T-helper 17 cell (primary cell): ENCODE measurements at regions not wholly inside any gene's neighbourhood (a gene's known extent, or its start where the extent isn't known, plus 50 kb on each side); places are given as distances from the start of the nearest gene placed in this dataset.
"Not testable (repeated sequence)": the region's sequence is repeated elsewhere in the genome, so short reads cannot be mapped to it uniquely, and the experiment has no call there.

Source experiments
- ATAC-seq: fragments of 150-1000 bp; cut with Tn5 transposase; 2 replicates; pipeline ENCODE4 v1.10.0; 2021; ENCODE audit warnings: mild to moderate bottlenecking, moderate library complexity
- DNase-seq, 3 donors: peaks; one replicate each; pipeline versions ENCODE4 v3.0.0 to v3.0.0-alpha.2; 2020 to 2021
- H3K9me3 ChIP-seq: one replicate; pipeline ENCODE4 v1.7.0; 2013; ENCODE audit warnings: low read length, mild to moderate bottlenecking; ENCODE audit not compliant: control insufficient read depth, poor library complexity, severe bottlenecking
- H3K27ac Mint-ChIP-seq: one replicate; pipeline ENCODE4 v1.8.0; 2022; ENCODE audit warnings: mild to moderate bottlenecking, moderate library complexity, mixed read lengths
- H3K27me3 Mint-ChIP-seq: one replicate; pipeline ENCODE4 v1.8.0; 2022; ENCODE audit warnings: mixed read lengths
- H3K36me3 Mint-ChIP-seq: one replicate; pipeline ENCODE4 v1.8.0; 2022; ENCODE audit warnings: low read depth, mixed read lengths
- H3K4me1 Mint-ChIP-seq: one replicate; pipeline ENCODE4 v1.8.0; 2022; ENCODE audit warnings: mild to moderate bottlenecking, mixed read lengths
- H3K4me3 Mint-ChIP-seq: one replicate; pipeline ENCODE4 v1.8.0; 2022; ENCODE audit warnings: mild to moderate bottlenecking, moderate library complexity, mixed read lengths

DNA sequence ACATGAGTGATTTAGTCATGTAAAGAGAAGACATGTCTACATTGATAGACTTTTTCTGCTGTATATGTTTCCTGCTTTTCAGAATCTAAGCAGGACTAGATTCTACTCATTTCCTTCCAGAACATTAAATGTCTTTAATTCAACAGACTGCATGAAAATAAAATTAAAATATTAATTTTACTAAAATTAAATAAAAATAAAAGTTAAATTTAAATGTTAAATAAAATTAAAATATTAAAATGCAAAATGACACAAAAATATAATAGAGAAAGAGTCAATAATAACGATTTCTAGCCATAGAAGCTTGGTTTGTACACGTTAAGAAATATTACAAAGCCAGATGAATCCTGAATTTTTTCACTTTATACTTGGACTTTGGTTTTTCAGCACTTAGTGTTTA lies 552.8 kb upstream of the NR5A2 start:
- Mint-ChIP-seq H3K4me3 (no peak overlapping the region), H3K36me3 (no peaks in the 10 kb centered on the region), H3K27me3 (peaks cover 23% of the 10 kb centered on the region), H3K4me1 (no peaks in the 10 kb centered on the region), H3K27ac (no peak overlapping the region)
- no peaks in the 10 kb centered on the region for H3K9me3 ChIP-seq
- ATAC-seq, result no peak
- no peak for DNase-seq

DNA sequence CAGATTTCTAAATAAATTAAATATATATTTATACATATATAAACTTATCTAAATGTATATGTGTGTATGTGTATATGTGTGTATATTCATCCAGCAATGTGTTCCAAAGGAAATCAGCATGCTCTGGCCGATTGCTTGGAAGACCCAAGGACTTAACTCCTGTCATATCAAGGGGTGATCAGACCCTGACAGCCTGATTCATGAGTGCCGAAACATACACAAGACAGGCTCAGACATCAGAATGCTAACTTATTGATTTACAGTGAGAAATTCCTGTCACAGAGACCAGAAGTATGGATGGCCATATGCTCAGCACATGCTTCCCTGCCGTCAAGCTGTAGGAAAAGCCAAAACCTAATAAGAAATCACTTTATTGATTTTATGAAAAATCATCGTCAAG lies 545.1 kb upstream of the NR5A2 start:
- no peaks in the 10 kb centered on the region for H3K36me3 Mint-ChIP-seq
- no peaks in the 10 kb centered on the region for H3K9me3 ChIP-seq
- H3K4me3 Mint-ChIP-seq, result no peak overlapping the region
- ATAC-seq (no peak), DNase-seq (no peak)
- no peaks in the 10 kb centered on the region for H3K4me1 Mint-ChIP-seq
- H3K27ac Mint-ChIP-seq, result no peak overlapping the region
- peaks cover 12% of the 10 kb centered on the region for H3K27me3 Mint-ChIP-seq

DNA sequence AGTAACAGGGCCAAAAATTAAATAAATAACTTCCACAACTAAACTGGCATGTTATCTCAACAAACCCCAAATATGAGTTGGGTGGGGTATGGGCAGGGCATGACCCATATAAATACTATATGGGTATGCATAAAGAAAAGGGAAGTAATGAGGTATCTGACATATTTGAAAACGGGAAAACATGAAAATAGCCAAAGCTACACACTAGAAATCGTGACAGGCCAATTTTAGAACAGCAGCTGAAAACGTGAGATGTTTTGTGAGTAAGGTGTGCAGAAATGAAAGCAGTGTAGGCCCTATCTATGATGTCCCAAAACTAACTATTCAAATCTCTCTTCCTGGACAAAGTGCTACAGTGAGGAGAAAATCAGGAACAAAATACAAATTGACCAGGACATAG lies 537.9 kb upstream of the NR5A2 start:
- H3K9me3 ChIP-seq, result no peaks in the 10 kb centered on the region
- H3K4me1 Mint-ChIP-seq, result no peaks in the 10 kb centered on the region
- ATAC-seq, result no peak
- H3K27me3 Mint-ChIP-seq, result no peaks in the 10 kb centered on the region
- no peak overlapping the region for H3K27ac Mint-ChIP-seq
- no peak for DNase-seq
- H3K4me3 Mint-ChIP-seq, result no peak overlapping the region
- H3K36me3 Mint-ChIP-seq, result no peaks in the 10 kb centered on the region

DNA sequence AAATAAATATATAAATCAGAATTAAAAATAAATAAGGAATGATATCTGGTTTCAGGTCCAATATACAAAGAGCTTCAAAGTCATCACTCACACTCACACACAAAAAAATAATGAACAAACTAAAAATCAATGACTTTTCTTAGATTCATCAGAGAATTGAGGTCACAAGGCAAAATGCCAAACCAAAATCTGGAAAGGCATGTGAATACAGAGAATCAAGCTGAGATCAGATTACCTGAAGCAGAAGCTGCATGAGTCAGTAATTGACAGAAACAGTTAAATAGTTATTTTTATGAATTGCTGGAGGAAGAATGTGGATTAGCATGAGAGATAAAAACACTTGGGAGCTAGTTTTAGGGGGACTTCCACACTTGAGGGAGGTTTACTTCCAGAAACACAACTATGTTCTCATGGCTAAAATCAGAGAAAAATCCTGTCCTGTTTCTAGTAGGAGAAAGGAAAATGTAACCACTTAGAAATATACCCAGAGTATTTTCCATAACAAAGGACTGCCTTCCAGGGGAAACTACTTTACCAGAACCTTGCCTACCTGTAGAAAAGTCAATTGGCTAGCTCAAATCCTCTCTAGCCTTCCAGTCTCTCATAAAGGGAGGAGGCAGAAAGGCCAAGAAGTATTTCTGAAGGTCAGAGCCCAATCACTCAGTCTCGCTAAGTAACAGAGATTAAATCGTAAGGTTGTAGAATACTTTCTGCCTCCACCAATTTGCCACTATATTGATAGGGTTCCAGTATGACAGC lies 536.6 kb upstream of the NR5A2 start:
- no peaks in the 10 kb centered on the region for H3K36me3 Mint-ChIP-seq
- H3K9me3 ChIP-seq, result no peaks in the 10 kb centered on the region
- H3K27me3 Mint-ChIP-seq, result no peaks in the 10 kb centered on the region
- ATAC-seq (no peak), DNase-seq (no peak)
- no peak overlapping the region for H3K27ac Mint-ChIP-seq
- no peak overlapping the region for H3K4me3 Mint-ChIP-seq
- H3K4me1 Mint-ChIP-seq, result no peaks in the 10 kb centered on the region

DNA sequence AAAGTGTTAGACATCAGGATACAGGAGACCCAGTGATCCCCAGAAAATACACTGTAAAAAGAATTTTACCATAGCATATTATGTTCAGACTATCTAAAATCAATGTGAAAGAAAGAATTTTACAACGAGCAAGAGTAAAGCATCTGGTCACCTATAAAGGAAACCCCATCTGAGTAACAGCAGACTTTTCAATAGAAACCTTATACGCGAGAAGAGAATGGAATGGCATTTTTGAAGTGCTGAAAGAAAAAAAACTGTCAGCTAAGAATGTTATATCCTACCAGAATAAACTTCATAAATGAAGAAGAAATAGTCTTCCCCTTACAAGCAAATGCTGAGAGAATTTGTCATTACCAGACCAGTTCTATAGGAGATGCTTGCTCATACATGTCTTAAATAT lies 532.1 kb upstream of the NR5A2 start:
- ATAC-seq, result no peak
- Mint-ChIP-seq H3K4me1 (no peaks in the 10 kb centered on the region), H3K36me3 (no peaks in the 10 kb centered on the region), H3K27me3 (no peaks in the 10 kb centered on the region), H3K4me3 (no peak overlapping the region), H3K27ac (no peak overlapping the region)
- DNase-seq, result no peak
- H3K9me3 ChIP-seq, result no peaks in the 10 kb centered on the region

DNA sequence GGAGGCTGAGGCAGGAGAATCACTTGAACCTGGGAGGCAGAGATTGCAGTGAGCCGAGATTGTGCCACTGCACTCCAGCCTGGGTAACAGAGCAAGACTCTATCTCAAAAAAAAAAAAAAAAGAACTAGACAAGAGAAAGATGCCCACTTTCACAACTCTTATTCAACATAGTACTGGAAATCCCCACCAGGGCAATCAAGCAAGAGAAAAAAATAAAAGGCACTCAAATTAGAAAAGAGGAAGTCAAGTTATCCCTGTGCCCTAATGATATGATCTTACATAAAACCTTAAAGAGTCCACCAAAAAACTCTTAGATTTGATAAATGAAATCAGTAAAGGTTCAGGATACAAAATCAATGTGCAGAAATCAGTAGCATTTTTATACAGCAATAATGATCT lies 528.7 kb upstream of the NR5A2 start:
- not testable (repeated sequence) for H3K4me1 Mint-ChIP-seq, H3K4me3 Mint-ChIP-seq, H3K9me3 ChIP-seq, H3K36me3 Mint-ChIP-seq, DNase-seq, H3K27ac Mint-ChIP-seq, H3K27me3 Mint-ChIP-seq
- ATAC-seq, result peak; percentile 54

DNA sequence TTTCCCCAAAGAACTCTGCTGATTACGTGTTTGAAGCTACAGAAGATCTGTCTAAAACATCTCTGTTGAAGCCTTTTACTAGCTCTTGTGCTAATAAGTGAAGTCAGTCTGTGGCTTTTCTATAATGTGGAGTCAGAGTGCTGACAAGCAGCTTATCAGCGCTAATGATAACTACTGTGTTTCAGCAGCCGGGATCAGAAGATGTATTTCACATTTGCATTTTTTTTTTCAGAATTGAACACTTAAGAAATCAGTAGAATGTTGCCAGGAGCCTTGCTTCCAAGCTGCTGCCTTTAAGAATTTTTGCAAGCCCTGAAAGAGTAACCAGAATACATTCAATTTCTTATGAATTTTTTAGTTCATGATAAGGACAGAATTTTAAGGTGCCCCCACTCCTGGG lies 519.4 kb upstream of the NR5A2 start:
- ATAC-seq (no peak), DNase-seq (no peak)
- Mint-ChIP-seq H3K4me3 (no peak overlapping the region), H3K27me3 (peaks cover 8% of the 10 kb centered on the region), H3K27ac (no peak overlapping the region), H3K4me1 (peaks cover 4% of the 10 kb centered on the region), H3K36me3 (no peaks in the 10 kb centered on the region)
- no peaks in the 10 kb centered on the region for H3K9me3 ChIP-seq

DNA sequence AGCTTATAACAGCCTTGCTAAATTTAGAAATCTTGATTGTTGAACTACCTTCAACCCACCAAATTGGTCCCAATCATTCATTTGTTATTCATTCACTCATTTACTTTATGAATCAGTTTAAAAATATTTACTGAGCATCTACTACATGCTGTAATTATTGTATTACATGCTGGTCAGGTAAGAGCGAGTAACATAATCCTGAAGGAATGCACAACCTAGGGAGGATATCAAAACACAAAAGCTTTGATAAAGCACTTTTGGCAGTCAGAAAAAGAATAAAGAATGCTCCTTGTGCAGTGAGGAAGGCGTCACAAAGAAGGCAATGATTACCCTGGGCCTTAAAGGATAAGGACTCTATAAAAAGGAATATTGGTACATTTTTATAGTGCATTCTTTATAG lies 518.9 kb upstream of the NR5A2 start:
- H3K9me3 ChIP-seq, result no peaks in the 10 kb centered on the region
- no peak for ATAC-seq
- no peak overlapping the region for H3K4me3 Mint-ChIP-seq
- no peak for DNase-seq
- H3K27ac Mint-ChIP-seq, result no peak overlapping the region
- peaks cover 8% of the 10 kb centered on the region for H3K27me3 Mint-ChIP-seq
- peaks cover 4% of the 10 kb centered on the region for H3K4me1 Mint-ChIP-seq
- H3K36me3 Mint-ChIP-seq, result no peaks in the 10 kb centered on the region

DNA sequence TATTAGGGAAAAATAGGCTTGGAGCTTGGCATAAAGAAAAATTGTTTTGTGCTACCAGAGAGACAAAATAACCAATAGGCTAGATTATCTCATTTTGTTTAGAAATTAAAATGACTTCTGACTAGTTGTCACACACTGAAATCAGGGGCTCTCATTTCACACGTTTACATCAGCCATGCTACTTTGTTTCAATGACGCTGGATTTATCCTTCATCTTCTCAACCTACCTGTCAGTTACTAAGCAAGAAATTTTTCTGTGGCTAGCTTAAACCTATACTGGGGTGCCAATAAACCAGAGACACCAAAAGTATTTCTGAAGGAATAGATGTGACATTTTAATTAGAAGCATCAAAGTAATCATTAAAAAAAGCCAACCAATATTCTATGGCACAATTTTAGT lies 518.1 kb upstream of the NR5A2 start:
- Mint-ChIP-seq H3K27me3 (peaks cover 8% of the 10 kb centered on the region), H3K27ac (no peak overlapping the region), H3K36me3 (no peaks in the 10 kb centered on the region), H3K4me3 (no peak overlapping the region), H3K4me1 (peaks cover 4% of the 10 kb centered on the region)
- H3K9me3 ChIP-seq, result no peaks in the 10 kb centered on the region
- ATAC-seq (no peak), DNase-seq (no peak)

DNA sequence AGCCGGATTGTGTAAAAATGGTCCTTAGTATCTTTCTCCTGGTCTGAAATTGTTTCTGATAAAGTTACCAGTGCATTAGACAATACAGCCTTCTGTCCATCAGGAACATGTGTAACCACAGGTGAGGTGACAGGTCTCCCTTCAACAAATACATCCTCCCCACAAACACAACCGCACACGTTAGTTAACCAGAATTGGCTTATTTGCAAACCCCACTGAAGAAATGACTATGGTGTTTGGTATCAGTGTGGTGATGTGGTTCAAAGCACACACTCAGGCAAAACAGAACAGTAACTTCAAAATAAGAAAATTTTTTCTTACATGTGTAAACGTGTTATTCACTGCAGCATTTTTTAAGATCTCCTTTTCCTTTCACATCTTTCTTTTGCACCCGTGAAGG lies 517.2 kb upstream of the NR5A2 start:
- no peaks in the 10 kb centered on the region for H3K36me3 Mint-ChIP-seq

DNA sequence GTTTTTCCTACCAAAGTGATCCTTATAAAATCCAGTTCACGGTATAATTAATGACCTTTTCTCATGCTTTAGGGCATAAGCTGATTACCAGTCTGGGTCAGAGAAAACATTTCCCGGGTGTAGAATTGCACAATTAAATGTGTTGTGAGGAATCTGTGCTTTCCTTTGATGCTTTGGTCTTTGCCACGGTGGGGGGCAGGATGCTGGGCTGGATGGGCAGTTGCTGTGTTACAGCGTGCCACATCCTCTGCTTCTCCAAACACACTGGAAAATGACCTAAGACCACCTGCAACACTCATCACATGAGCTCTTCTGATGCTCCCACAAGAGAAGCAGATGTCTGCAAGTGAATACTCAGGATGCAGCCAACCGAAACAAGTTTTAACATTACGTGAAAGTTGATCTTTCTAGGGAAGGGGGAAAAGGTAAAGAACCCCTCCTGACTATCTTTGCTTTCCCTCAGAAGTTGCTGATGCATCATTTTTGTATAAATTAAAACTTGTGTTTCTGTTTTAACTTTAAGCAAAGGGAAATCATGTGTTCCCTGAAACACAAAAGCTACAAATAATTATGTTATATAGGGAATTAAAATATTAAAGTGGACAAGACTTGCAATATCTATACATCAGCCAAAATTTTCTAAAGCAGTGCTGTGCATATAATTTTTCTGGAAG lies 515.3 kb upstream of the NR5A2 start:
- no peaks in the 10 kb centered on the region for H3K9me3 ChIP-seq
- H3K27me3 Mint-ChIP-seq, result peaks cover 4% of the 10 kb centered on the region
- DNase-seq (no peak), ATAC-seq (no peak)
- no peaks in the 10 kb centered on the region for H3K36me3 Mint-ChIP-seq
- peaks cover 2% of the 10 kb centered on the region for H3K4me1 Mint-ChIP-seq
- H3K4me3 Mint-ChIP-seq, result no peak overlapping the region
- no peak overlapping the region for H3K27ac Mint-ChIP-seq

More for the DNA sequence above, 517.2 kb upstream of the NR5A2 start:
- H3K4me3 Mint-ChIP-seq, result no peak overlapping the region
- peaks cover 8% of the 10 kb centered on the region for H3K27me3 Mint-ChIP-seq
- no peaks in the 10 kb centered on the region for H3K9me3 ChIP-seq
- DNase-seq, result no peak
- no peak overlapping the region for H3K27ac Mint-ChIP-seq
- peaks cover 4% of the 10 kb centered on the region for H3K4me1 Mint-ChIP-seq
- no peak for ATAC-seq

DNA sequence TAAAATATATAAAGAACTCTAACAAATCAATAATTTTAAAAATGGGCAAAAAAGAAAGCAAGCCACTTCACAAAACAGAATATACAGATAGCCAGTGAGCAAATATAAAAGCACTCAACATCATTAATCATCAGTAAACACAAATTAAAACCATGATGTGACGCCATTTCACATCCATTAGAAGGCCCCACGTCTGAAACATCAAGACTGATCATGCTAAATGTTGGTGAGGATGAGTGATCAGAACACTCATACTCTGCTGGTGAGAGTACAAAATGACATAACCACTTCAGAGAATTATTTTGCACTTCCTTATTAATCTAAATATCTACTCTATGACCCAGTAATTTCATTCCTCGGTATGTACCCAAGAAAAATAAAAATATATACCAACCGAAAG lies 512.2 kb upstream of the NR5A2 start:
- DNase-seq, result no peak
- peaks cover 4% of the 10 kb centered on the region for H3K27me3 Mint-ChIP-seq
- no peak for ATAC-seq
- H3K4me1 Mint-ChIP-seq, result peaks cover 2% of the 10 kb centered on the region
- no peaks in the 10 kb centered on the region for H3K9me3 ChIP-seq
- no peak overlapping the region for H3K27ac Mint-ChIP-seq
- no peak overlapping the region for H3K4me3 Mint-ChIP-seq
- H3K36me3 Mint-ChIP-seq, result no peaks in the 10 kb centered on the region

DNA sequence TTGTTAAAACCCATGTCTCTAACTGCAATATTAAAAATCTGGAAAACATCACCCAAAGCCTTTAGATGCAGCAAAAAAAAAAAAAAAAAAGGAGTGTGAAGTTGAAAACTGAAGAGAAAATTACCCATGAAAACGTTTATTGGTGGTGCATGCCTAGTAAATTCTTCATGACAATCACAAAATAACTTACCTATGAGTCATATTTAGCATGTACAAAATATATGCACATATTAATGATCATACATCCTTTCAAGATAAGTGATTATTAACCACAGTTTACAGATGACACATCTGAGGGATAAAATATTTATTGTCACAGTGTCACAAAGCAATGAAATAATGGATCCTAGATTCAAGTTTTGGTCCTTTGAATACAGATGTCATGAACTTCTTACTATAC lies 505.2 kb upstream of the NR5A2 start:
- DNase-seq, result no peak
- H3K4me3 Mint-ChIP-seq, result no peak overlapping the region
- no peaks in the 10 kb centered on the region for H3K36me3 Mint-ChIP-seq
- ATAC-seq, result no peak
- no peaks in the 10 kb centered on the region for H3K9me3 ChIP-seq
- H3K27ac Mint-ChIP-seq, result no peak overlapping the region
- no peaks in the 10 kb centered on the region for H3K4me1 Mint-ChIP-seq
- no peaks in the 10 kb centered on the region for H3K27me3 Mint-ChIP-seq

DNA sequence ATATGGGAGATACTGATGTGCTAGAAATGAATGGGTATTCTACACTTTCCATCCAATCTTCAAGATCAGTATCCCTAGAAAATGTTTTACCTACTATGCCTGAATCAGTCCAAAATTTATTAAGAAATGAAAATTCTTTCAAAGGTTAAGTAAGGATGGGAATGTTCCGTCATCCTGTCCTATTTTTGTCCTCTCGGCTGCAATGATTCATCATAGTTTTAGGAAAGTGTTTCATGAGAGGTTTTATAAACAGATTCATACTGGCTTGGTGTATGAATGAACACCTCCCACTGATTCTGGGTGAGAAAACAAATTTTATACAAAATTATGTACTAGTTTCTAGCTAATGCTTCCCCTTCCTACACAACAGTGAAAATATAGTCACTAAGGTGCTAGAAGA lies 504.6 kb upstream of the NR5A2 start:
- H3K27me3 Mint-ChIP-seq, result no peaks in the 10 kb centered on the region
- H3K27ac Mint-ChIP-seq, result no peak overlapping the region
- no peak overlapping the region for H3K4me3 Mint-ChIP-seq
- H3K4me1 Mint-ChIP-seq, result no peaks in the 10 kb centered on the region
- H3K36me3 Mint-ChIP-seq, result no peaks in the 10 kb centered on the region
- H3K9me3 ChIP-seq, result no peaks in the 10 kb centered on the region
- DNase-seq (no peak), ATAC-seq (no peak)
